OCI-M2 (cell line): ENCODE measurements at regions not wholly inside any gene's neighbourhood (a gene's known extent, or its start where the extent isn't known, plus 50 kb on each side); places are given as distances from the start of the nearest gene placed in this dataset.
A peak's percentile ranks its signal among the peaks of the same experiment; 100 is the strongest.

Source experiments
- DNase-seq: peaks from one replicate; lab custom pipeline; 2025; ENCODE audit not compliant: unreplicated experiment; lab: John Stamatoyannopoulos, UW

- DNase-seq = no peak
Measured at GRCh38 chr3:42013691-42014457, 52.0 kb upstream of the ULK4 start.

- no peak for DNase-seq
Measured at GRCh38 chr3:42012935-42013690, 51.2 kb upstream of the ULK4 start.

DNA sequence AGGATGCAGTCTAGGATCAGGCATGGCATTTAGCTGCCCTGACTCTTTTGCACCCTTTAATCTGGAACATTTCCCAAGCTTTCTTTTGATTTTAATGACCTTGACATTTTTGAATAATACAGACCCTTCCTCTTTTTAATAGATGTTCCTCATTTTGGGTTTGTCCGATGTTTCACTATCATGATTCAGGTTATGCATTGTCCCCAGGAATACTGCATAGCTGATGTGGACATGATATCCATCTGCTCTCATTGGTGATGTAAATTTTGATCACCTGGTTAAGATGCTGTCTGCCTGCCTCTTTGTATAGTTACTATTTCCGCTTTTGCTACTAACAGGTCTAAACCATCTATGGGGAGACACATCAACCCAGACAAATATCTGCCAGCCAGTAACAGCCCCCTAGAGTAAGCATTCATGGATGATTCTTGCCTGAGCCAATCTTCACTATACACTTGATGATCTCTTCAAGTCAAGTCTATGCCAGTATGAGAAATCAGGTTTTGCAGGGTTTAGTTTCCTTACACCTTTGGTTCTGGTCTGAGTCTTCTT is 50.6 kb upstream of the ULK4 start:
- DNase-seq = peak; percentile 57
